SK-N-DZ (cell line): ENCODE measurements at regions not wholly inside any gene's neighbourhood (a gene's known extent, or its start where the extent isn't known, plus 50 kb on each side); places are given as distances from the start of the nearest gene placed in this dataset.
"Not testable (repeated sequence)": the region's sequence is repeated elsewhere in the genome, so short reads cannot be mapped to it uniquely, and the experiment has no call there.

ENCODE experiments used
- DNase-seq: peaks from one replicate; pipeline ENCODE4 v3.0.0-alpha.2; 2015; ENCODE audit warnings: low spot score

DNA sequence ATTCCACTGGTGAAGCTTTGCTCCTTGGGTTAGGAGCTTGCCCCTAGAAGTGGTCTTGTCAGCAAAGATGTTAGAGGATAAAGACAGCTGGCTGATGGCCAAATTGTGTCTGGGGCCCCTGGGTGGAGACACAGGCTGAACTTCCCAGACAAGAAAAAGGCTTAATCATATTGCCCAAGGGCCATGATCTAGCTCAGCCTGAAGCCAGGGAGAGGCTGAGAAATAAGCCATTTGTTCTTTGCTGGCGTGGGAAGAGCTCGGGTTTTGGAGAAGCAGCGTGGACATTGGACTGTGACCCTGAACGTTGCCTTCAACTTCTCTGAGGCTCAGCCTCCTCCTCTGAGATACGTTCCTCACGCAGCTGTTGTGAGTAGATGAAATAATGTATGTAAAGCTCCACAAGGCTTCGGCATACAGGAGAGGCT lies 153.0 kb downstream of the ZFP36L2 start:
- DNase-seq = no peak

DNA sequence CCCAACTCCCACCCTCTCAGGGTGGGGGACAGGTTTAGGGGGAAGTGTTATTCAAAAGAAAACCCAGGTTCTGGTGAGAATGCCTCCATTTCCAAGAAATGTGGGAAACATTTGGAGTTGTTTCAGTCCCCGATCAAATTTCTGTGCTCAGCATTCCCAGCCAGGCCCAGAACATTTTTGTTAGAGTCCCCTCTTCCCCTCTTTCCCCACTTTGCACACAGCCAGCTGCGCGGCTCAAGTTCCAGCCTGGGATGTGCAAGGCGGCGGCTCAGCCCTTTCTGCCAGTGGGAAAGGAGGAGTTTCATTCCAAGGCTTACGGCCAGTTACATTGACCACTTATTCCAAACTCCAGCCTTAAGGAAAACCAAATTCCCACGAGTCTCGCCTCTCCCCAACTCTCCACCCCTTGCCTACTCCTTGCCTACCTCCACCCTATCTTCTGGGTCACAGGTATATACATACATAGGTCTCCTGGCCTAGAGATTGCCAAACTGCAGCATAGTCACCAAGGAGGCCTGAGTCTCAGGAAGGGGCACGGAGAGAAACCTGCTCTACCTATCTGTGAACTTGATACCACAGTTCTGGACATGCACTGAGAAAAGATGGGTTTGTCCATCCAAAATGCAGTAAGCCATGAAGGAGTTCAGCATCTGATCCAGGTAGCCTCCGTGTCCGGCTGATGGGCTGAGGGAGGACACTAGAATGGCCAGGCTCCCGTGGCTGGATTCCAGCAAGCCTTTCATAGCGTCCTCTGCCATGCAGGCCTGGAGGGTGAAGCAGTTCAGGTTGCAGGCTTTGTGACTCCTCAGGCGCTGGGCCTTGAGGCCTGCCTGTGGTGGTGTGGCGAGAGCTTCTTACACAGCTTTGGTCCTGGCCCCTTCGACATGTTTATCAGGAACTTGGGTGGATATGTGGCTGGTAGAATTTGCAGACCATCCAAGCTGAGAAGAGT lies 154.5 kb downstream of the ZFP36L2 start:
- DNase-seq = no peak

DNA sequence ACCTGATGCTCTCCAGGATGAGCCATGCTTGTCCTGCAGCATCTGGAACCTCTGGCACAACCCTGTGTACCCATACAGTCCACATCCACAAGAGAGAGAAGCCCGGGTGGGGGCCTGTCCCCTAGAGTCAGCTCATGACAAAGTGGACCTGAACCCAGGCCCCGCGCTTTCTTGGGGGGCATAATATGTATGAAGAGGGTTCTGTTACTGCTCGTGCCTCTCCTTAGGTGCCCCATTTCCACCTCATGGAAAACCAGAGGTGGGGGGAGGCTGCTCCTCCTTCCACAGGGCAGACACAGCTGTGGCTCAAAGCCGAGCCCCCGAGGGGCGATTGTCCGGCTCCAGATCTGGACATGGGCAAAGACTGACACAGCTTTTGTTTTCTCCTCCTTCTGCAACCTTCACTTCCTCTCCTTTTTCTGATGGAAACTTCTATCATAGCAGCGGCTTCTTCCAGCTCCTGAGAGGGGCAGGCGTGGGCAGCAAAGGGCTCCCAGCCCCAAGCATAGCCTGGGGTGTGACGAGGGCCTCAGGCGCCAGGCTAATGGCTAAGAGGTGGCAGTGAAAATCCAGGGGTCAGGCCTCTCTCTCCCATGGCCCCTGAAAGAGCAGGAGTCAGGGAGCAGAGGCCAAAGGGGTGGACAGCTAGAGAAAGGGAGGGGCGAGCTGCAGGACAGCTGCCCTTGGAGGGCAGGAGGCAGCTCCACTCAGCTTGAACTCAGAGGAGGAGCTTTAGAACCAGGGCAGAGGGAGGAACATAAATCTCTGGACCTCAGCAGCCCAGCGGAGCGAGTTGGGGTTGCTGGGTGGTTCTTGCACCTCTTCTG lies 155.5 kb downstream of the ZFP36L2 start:
- no peak for DNase-seq

DNA sequence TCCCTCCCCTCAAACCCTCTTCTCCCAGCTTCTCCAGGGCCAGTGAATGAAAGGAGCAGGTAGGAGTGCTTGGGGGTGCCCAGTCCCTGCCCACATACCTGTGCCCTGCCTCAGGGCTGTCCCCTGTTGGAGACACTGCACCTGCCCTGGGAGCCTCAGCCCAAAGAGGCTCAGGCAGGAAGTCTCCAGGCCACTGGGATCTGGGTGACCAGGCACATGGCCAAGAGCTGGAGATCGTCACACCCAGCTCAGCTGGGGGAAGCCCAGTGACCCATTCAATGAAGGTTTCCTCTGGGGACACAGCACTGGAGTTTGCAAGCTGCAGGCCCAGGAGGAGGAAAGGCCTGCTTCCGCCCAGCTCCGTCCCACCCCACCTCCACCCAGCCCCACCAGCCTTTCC lies 156.4 kb downstream of the ZFP36L2 start:
- no peak for DNase-seq

DNA sequence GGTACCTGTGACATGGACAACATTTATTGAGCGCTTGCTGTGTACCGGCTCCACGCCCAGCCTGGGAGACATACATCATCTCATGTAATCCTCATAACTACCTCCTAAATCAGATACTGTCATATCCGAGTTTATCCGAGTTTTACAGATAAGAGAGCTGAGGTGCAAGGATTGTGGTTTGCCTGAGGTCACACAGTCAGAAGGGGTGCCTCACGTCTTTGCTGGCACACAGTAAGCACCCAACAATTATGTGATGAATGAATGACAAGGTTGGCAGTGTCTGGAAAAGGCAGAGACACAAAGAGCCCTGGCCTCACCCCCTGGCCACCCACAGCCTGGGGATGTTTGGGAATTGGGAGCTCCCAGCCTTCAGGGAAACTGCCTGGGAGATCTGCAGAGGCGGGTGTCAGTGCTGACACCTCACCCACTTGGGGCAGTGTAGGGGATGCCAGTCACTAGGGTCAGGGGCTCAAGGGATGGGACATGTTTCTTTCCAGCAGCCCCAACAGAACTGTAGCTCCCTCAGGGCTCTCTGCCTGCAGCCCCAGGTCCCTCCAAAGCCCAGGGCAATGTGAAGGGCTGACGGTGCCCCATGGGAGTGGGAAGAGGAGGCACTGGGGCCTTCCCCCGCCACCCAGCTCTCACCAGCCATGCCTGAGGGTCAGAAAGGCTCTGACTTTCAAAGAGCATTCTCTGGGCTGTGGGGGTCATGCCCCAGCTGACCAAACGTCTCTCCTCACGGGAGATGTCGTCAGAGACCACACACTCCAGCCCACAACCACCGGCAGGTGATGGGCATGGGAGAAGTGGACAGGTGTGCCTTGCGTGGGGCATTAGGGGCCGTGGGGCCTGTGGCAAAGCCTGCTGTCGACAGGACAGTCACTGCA lies 157.5 kb downstream of the ZFP36L2 start:
- DNase-seq = no peak

DNA sequence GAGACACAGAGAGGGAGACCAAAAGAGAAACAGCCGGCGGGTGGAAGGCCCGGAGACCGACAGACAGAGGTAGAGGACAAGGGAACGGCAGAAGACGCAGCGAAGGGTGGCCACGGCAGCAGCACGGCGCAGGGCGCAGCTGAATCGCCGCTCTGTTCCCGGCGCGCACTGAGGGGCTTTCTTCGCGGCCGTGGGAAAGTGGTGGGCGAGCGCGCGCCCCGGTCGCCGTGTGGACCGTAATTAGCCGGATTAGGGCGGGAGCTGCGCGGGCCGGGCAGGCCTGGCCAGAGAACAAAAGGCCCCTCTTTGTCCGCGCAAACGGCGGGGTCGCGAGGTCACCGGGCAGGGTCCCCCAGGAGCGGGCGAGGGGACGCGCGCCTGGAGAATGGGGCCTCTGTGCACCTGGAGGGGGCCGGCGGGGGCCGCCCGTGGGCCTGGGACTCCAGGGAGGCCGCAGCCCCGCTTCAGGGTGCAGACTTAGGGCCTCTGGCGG lies 158.3 kb downstream of the ZFP36L2 start:
- no peak for DNase-seq

DNA sequence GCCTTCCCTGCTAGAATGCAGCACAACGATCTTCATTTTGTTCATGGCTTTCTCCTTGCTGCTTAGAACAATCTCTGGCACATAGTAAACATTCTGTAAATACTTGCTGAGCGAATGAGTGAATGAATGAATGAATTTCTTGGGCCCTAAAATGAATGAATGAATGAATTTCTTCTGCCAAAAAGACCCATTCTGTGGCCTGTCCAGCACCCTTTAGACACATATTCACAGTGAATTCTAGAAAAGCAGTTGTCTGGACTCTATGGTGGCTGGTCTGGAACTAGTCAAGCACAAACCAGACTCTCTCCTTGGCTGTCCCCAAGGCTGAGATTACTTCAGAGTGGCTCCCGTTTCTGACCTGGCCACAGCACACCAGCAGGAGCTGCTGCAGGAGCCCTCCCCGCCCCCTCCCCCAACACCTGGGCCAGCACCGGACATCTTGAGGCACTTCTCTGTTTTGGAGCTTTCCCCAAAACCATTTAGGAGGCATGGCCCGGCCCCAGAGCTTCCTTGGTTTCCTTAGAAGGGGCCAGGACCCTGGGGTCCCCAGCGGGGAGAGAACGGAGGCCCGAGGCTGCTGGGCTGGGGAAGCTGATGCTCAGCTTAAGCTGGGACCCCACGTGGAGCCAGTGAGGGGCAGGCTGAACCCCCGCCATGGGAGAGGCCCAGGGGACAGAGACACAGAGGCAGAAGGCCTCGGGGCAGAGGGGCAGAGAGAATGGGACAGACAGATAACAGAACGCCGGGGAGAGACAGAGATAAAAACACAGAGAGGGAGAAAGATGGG lies 159.0 kb downstream of the ZFP36L2 start:
- peak; percentile 35 for DNase-seq

DNA sequence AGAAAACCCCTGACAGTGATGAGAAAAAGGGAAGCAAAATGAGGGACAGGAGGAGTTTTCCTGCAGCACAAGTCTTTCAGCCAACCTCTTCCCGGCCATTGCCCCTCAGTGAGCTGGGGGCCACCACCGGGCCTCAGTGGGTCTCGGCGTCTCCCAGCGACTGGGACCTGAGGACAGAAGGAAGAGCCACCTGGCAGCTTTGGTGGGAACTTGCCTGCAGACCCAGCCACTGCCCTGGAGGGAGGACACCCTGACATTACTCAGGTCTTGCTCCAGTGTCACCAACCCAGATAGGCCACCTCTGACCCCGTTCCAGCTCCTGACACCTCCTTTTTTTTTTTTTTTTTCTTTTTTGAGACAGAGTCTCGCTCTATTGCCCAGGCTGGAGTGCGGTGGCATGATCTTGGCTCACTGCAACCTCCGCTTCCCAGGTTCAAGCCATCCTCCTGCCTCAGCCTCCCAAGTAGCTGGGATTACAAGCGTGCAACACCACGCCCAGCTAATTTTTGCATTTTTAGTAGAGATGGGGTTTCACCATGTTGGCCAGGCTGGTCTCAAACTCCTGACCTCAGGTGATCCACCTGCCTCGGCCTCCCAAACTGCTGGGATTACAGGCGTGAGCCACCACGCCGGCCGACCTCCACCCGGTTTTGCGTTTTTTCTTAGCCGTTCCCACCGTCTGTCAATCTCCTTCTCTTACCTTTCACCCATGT lies 159.7 kb downstream of the ZFP36L2 start:
- DNase-seq = not testable (repeated sequence)

DNA sequence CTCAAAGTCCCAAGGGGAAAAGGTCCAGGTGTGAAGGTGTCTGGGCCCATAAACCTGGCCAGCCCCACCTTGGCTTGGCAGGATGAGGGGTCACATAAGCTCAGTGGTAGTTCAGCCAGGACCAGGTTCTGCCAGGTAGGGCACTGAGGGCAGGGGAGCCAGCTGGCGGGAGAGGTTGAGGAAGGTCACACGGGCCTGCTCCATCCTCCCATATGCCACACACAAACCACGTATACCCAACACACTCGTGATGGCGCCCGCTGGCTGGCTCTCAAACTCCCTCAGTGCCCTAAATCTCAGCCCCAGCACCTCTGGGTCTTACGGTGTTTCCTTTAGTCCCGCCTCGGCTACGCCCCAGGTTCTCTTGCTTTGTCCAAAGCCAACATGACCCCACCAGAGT lies 160.5 kb downstream of the ZFP36L2 start:
- no peak for DNase-seq

DNA sequence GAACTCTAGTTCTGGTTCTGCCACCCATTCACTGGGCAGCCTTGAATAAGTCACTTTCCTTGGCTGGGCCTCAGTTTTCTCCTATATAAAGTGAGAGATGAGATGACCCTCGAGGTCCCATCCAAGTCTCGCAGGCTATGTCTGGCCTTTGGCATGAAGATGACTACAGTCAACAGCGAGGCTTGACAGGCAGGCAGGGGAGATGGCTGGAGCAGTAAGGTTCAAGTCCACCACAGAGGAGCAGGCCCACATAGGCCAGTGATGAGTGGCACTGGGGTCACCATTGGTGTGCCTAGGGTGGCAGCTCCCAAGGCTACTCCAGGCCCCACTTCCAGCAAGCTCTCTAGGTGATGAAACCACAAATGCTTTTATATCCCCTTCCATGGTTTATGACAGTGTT lies 161.4 kb downstream of the ZFP36L2 start:
- no peak for DNase-seq

DNA sequence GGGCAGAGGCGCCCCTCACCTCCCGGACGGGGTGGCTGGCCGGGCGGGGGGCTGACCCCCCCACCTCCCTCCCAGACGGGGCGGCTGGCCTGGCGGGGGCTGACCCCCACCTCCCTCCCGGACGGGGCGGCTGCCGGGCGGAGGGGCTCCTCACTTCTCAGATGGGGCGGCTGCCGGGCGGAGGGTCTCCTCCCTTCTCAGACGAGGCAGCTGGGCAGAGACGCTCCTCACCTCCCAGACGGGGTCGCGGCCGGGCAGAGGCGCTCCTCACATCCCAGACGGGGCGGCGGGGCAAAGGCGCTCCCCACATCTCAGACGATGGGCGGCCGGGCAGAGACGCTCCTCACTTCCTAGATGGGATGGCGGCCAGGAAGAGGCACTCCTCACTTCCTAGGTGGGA lies 163.3 kb downstream of the ZFP36L2 start:
- not testable (repeated sequence) for DNase-seq

DNA sequence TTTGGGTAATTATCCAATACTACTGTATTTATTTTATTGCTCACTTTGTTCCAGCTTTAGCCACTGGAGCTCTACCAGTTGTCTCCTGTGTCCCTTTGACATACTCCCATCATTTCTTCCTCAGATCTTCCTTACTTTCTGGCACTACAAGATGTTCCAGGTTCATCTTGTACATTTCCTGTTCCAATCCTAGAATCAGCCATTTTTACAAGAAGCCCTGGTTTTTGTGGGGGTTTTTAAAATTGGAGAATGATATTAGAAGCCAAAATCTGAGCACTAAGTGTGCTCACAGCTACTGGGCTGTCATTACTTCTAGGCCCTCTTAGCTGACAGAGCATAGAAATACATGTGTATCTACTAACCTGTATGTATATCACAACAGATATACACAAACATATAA lies 164.3 kb downstream of the ZFP36L2 start:
- no peak for DNase-seq

DNA sequence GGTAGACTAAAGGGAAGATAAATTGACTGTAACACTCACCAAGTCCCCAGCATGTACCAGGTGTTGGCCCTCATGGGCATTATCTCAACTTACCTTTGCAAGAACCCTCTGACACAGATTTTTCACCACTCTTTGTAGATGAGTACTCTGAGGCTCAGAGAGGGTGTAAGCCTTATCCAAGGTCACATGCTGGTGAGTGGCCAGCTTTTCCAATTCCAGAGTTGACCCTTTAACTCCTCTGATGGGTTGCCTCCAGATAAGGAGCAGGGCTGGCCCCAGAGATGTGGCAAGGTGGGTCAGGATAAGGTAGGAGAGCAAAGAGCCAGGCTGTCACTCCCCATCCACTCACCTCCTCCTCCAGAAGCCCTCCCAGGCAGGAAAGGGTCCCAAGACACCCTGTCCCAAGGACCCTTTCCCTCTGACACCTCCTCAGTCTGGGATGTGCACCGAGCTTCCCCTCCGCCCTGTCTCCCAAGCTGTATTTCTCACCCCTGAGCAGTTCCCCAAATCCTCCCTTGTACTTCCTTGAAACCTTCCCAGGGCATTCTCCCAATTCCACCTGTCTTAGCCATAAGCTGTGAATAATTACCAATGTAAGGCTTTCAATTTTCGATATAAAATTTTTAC lies 165.9 kb downstream of the ZFP36L2 start:
- no peak for DNase-seq

DNA sequence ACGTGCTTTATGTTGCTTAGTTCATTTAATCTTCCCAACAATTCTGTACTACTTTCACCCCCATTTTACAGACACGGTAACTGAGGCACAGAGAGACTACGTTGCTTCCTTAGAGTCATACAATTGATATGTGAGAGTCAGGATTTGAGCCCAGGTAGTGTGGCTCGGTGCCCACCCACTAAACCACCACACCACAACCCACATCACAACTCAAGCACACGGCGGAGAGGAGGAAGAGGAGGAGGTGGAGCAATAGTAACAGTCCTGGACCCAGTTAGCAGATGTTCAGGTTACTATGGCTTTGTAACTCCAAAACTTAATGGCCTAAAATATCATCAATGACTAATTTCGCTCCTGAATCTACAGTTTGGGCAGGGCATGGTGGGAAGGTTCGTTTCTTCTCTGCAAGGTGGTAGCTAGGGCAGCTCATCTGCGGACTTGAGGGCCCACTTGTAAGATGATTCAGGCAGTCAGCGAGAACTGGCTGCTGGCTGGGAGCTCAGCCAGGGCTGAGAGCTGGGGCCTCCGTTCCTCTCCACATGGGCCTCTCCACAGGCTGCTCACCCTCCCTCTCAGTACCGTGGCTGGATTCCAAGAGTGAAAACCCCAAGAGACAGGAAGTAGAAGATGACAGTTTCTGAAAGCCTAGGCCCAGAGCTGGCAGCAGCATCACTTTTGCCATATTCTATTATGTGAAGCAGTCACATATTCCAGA lies 167.1 kb downstream of the ZFP36L2 start:
- no peak for DNase-seq

DNA sequence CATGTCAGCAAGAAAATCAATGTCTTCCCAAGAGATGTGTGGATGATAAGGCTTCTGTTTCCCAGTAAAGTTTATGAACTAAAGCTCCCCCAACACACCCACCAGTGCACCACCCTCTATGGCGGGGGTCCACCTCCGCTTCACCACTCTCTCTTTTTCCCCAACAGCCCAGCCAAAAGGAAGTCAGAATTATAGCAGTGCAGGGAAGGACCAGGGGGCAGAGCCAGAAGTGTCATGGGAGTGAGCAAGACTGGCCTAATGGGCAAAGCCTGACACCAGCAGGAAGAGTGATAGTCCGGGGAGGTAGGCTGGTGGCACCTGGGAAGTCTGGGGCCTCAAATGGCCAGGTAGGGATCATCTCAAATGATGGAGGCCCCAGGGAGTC lies 167.7 kb downstream of the ZFP36L2 start:
- no peak for DNase-seq

DNA sequence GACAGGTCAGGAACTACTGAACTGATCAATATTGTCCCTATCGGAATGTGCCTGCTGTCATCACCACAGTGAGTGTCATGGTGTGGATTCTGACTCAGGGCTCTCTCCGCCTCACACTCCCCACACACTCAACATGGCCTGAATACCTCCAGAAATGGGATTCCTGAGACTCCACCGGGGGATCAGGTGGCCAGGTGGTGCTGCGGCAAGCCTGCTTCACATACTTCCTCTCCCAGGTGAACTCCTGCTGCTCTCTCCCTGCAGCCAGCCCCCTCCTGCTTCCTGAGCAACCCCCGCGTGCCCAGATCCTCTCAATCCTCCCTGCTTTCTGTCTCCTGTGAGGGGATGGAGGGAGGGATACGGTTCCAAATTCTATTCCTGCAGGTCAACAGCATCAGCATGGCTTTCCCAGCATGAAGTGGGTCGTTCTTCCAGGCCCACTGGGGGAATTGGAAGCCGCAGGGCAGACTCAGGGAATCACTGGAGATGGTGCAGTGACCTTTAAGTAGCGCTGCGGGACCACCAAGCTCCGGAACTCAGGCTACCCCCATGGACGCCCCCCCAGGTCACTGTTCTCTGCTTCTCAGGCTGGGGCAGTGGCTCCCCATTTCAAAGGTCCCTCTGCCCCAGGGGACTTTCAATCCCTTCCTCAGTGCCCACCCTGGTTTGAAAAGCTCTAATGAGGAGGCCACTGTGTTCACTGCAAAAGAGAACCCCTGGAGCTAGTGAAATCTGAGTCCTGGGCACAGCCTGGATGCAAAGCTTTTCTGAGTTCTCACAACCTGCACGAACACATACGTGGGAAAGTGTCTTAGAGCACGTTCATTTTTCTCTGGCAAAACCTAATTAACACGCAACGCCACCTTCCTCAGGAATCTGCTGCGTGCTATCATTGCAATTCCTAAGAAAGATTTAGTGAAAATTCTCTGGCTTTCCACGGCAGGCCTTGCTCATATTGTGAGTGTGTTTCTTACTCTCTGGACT lies 168.4 kb downstream of the ZFP36L2 start:
- DNase-seq = no peak

DNA sequence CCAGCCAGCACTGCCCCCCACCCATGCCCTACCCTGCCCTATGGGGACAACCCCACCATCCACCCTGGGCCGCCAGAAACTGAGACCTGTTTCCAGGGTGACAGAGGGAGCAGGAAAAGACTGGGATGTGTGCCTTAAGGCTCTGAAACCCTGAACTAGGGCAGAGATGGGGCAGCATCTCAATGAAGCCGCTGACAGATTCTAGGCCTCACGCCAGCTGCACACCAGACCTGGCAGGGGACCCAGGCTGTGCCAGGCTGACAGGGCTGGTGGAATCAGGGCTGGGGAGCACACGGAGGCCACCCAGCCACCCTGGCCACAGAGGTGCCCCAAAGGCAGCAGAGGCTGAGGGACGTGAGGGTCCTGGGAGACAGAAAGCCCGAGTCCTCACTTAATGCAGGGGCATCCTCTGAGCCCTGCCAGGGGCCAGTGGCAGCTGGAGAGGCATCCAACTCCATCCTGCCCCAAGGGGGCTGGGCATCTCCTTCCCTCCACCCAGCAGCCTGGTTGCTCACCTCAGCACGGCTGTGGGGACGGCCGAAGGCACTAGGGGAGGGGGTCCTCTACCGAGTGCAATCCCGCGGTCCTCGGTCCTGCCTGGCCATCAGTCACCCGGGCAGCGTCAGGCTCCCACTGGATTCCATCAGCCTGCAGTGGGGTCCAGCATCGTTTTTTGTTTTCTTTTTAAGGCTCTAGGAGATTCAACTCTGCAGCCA lies 169.2 kb downstream of the ZFP36L2 start:
- no peak for DNase-seq
